Femur (tissue), 1 donor: ENCODE measurements at regions not wholly inside any gene's neighbourhood (a gene's known extent, or its start where the extent isn't known, plus 50 kb on each side); places are given as distances from the start of the nearest gene placed in this dataset.
"Not testable (repeated sequence)": the region's sequence is repeated elsewhere in the genome, so short reads cannot be mapped to it uniquely, and the experiment has no call there.

ENCODE experiments used
- DNase-seq: peaks from one replicate; pipeline ENCODE4 v3.0.0-alpha.2; 2017

- DNase-seq = no peak
Observed at GRCh38 chr4:126965877-126966276, 666.9 kb upstream of the INTU start.

DNA sequence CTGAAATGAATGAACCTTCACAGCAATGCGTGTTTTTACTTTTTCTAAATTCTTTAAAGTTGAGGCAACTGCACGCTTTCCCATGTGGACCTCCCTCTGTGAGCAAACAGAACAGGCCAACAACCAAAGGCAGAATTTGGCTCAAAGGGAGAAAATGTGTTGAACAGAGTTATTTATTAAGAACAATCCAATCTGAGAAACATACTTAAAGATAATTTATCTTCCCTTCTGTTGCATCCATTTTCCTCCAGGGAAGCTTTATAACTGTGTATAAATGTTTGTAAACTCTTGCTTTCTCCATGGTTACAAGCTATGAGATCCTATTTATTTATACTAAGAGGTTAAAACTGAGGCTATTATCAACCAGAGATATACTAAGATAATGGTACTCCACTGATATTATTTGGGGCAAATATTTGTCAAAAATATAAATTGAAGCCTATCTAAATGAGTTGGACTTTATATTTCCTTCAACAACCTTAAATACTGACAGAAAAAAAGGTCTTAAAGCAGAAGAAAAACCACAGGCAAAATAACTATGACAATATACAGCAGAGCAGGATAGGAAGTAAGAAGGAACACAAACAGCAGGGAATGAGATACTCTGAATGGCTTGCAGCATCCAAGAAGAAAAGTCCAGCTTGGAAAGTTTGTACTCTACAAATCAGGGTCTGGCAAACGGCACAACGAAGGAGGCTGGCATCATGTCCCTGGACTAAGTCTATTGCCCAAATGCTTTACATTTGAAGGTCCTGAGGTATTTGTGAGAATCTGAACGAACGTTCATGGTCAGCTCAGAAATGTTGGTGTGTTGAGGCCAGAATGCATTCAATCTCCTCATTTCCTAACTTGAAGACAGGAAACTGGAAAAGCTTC is 663.2 kb upstream of the INTU start:
- peak; percentile 47 for DNase-seq

DNA sequence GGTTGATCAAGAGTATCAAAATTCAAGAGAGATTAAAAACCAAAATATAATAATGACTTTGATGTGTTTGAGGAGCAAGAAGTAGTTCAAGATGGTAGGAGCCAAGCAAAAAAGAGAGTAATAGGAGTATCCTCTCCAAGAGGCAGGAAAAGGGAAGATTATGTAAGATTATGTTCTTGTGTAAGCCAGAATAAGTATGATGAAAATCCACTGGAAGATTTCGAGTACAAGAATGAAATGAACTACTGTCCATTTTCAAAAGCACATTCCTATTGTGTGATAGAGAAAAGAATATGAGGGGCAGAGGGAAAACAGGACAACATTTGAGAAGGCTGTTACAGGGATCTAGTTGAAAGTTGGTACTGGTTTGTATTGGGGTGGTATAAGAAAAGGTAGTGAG is 659.6 kb upstream of the INTU start:
- DNase-seq = no peak

DNA sequence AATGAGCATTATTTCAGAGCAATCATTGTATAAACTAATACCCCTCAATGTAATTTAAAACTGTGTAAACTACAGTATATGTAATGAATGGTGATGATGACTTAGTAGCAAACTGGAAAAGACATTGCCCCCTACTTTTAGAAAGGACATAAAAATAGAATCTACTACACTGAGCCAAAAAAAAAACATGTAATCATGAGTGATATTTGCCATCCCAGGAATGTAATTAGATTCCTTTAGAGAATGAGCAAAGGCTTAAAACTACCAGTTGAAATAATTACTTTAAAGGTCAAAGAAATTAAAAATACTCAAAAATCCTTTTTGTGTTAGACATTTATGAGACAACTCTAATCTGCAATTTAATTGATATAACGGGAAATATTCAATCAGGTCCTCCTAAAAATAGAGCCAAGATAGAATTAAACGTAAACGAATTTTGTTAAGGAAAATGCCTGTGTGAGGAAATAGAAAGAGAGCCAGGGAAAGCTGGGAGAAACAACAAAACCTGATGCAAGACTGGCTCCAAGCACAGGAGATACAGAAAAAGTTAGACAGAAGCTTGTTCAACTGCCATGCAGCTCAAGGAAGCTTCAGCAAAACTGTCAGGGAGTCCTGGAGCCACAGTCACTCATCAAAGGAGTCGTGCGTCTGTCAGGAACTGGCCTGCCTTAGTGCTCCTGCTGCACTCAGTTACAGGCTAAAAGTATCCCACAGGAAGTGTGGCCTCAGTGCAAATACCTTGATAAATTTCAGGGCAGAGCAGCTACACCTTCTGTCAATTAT is 655.7 kb upstream of the INTU start:
- DNase-seq = peak; percentile 17

GRCh38 chr4:126986005-126986404 is 646.8 kb upstream of the INTU start:
- no peak for DNase-seq

DNA sequence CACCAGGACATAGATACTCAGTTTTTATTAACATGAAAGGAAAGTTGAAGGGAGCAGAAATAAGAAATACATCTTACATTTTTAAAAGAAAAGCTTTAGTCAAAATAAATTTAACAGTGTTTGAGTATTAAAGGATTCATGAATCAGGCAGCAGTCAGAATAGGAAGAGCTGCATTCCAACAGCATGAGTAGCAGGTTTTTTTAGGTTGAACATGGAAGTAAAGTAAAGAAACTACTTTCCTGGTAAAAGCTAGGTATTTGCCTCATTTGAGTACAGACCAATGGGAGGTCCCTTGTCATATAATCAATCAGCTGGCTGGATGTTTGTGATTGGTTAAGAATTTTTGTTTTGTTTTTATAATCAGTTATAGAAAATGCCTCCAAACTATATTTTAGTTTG is 645.9 kb upstream of the INTU start:
- no peak for DNase-seq

- no peak for DNase-seq
Observed at GRCh38 chr4:126991965-126992364, 640.8 kb upstream of the INTU start.

GRCh38 chr4:126992910-126993309 is 639.8 kb upstream of the INTU start:
- no peak for DNase-seq

DNA sequence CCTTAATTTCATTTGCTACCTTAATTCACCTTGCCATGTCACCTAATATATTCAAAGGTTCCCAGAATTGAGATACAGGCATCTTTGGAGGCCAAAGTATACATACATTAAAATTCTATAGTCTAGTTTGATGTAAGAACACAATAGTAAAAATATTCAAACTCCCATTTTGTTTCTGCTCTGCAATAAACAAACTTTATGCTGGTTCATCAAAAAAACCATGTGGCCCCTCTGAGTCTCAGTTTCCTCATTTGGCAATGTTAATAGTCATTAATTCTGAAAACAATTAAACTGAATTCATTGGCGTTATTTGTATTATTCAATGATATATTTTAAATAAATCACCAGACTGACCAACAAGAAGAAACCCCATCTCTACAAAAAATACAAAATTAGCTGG is 639.4 kb upstream of the INTU start:
- DNase-seq = no peak

DNA sequence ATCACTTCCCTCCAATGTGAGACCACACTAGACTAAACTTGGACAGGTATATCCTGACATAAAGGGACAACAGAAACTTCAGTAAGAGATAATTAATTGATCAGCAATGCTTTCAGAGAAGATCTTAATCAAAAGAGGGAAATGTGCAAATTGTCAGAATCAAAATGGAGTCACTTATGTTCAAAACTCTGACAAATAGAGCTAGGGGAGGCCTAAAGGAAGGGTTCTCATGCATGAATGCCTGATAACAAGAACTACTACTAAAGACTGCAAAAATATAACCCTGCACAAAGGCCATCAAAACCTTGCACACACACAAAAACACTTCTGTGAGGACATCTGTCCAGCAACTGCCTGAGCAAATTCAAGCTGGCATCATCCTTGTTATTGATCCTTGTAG is 637.5 kb upstream of the INTU start:
- no peak for DNase-seq

DNA sequence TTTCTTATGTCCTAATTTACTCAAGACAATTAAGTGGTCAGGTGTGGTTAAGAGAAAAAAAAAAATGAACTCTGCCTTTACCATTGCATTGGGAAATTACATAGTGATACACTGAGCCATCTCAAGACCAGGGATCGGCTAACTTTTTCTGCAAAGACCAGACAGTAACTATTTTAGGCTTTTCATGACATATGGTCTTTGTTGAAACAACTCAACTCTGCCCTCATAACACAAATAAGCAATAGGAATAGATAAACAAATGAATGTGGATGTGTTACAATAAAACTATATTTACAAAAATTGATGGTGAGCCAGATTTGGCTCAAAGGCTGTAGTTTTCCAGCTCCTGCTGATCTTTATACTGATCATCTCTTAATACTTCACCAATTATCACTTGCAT is 632.6 kb upstream of the INTU start:
- no peak for DNase-seq

- DNase-seq = no peak
Observed at GRCh38 chr4:127000846-127001245, 631.9 kb upstream of the INTU start.

- no peak for DNase-seq
Observed at GRCh38 chr4:127001933-127002332, 630.8 kb upstream of the INTU start.

GRCh38 chr4:127006446-127006877 is 626.3 kb upstream of the INTU start:
- peak; percentile 53 for DNase-seq

DNA sequence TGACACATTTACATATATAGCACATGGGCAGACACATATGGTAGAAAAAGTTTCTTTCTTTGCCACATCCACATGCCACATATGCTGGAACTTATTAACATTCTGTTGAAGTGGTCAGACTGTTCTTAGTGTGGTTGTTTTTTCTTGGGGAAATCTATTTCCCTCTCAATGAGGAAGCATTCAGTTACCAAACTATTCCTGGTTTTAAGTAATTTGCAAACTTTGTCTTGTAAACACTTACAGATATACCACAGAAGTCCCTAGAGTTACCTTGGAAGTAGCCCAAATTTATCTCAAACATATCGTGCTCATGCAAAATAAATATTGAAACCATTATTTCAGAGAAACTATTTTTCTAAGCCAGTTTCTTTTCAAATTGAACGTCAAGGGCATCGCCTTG is 625.5 kb upstream of the INTU start:
- DNase-seq = no peak

- DNase-seq = no peak
Observed at GRCh38 chr4:127012549-127012948, 620.2 kb upstream of the INTU start.

- no peak for DNase-seq
Observed at GRCh38 chr4:127015667-127016117, 617.1 kb upstream of the INTU start.

DNA sequence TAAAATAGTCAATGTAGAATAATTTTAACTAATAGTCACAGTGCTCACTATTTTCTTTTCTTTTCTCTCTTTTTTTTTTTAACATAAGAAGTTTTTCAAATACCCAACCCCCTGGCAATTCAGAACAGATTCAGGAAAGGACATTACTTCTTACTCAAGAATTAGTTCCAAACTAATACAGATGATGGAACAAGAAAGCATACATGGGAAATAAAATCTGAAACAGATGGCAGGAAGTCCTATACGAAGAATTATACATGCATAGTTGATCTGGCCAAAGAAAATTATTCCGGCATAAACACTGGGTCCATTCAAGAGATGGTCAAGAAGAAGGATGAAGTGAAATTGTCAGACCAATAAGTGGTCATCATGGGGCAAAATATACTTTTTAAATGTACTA is 614.4 kb upstream of the INTU start:
- no peak for DNase-seq

- DNase-seq = not testable (repeated sequence)
Observed at GRCh38 chr4:127020831-127021230, 611.9 kb upstream of the INTU start.

- no peak for DNase-seq
Observed at GRCh38 chr4:127036296-127036695, 596.5 kb upstream of the INTU start.

DNA sequence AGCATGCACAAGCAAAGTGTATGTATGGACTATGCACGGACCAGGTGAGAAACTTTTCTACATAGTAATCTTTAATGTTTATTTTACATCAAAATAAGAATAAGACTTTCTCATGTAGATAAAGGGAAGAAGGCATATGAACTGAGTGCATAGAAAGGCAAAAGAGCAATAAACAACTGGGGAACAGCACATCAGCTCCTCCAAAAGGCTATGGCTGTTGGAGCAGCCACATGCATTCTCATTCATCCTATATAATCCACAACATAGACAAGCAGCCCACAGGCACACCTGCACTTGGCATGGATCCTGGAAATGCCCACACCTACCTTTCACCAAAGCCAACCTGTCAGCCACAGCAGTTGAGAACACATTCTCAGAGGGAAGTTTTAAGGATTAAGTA is 586.9 kb upstream of the INTU start:
- no peak for DNase-seq

- DNase-seq = no peak
Observed at GRCh38 chr4:127047930-127048329, 584.8 kb upstream of the INTU start.

DNA sequence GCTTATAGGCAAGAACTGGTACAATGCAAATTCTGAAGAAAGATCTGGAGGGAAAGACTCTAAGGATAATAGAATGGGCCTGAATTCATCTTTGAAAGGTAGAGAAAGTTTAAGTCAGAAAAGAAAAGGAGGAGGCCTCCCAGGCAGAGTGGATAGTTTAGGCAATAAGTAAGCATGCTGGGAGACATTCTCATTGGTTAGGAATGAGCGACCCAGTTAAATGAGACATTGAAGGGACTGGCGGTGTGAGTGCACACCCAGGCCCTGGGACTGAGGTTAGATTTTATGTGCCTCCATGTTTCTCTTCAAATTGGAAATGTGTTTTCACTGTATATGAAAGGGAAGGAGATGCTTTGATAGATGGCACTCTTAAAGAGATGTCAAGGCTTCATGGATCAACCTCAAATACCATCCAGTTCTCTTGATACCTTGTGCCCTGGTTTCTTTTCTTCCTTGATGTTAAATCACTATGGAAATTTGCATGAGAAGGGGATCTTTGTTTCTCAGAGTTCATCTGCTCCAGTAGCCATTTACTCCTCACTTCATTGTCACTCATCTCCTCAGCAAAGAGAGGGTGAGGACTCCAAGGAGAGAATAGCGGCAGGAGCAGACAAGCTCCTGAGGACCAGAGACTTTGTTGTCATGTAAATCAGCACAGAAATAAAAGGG is 584.2 kb upstream of the INTU start:
- DNase-seq = no peak

DNA sequence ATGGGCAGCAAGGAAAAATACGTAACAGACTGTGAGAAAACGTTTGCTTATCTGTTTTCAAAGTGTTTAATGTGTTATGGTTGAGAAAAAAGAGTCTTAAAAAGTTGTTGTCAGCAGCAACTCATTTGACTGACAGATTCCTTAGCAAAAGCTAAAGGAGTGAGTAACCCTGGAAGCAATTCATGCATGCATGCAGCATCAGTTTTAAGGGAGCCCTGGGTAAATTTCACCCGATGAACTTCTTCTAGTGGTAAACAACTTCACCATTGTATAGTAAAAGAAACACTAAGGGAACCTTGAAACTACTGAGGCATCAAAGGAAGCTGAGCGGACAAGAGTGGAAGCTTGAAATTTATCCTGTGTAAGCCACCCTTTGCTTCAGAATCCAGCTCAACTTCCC is 583.2 kb upstream of the INTU start:
- DNase-seq = no peak
